Spinal cord (tissue), 9 donors: ENCODE measurements at regions not wholly inside any gene's neighbourhood (a gene's known extent, or its start where the extent isn't known, plus 50 kb on each side); places are given as distances from the start of the nearest gene placed in this dataset.

Experiments used
- DNase-seq, 6 donors: peaks; one replicate each; pipeline versions ENCODE4 v3.0.0 to v3.0.0-alpha.2; 2013 to 2015; ENCODE audit warnings: low spot score in 6 of 6, low read depth in 4 of 6
- H3K27ac ChIP-seq: one replicate; pipeline ENCODE4 v1.5.1; 2013; ENCODE audit warnings: low read depth, low read length, control low read depth
- H3K27me3 ChIP-seq: one replicate; pipeline ENCODE4 v1.6.1; 2013; ENCODE audit warnings: low read length; ENCODE audit not compliant: control insufficient read depth, insufficient read depth
- H3K36me3 ChIP-seq: one replicate; pipeline ENCODE4 v1.6.1; 2013; ENCODE audit warnings: low read length; ENCODE audit not compliant: control insufficient read depth, insufficient read depth
- H3K4me1 ChIP-seq: one replicate; pipeline ENCODE4 v1.6.1; 2013; ENCODE audit warnings: low read length; ENCODE audit not compliant: control insufficient read depth, insufficient read depth
- H3K4me3 ChIP-seq: one replicate; pipeline ENCODE4 v1.5.1; 2013; ENCODE audit warnings: low read depth, low read length, control low read depth
- H3K9me3 ChIP-seq: one replicate; pipeline ENCODE4 v1.6.1; 2013; ENCODE audit warnings: low read length; ENCODE audit not compliant: control insufficient read depth, insufficient read depth
- WGBS: methylation state at CpG from one replicate; pipeline ENCODE4 v1.1.5; 2013; ENCODE audit warnings: missing lambda C conversion rate; ENCODE audit not compliant: insufficient coverage; 5-methylcytosine and 5-hydroxymethylcytosine counted together
- donor health status: healthy.

- Histone ChIP-seq H3K27ac (no peak overlapping the region), H3K4me3 (no peak overlapping the region), H3K36me3 (no peaks in the 10 kb centered on the region), H3K27me3 (no peaks in the 10 kb centered on the region), H3K9me3 (no peaks in the 10 kb centered on the region), H3K4me1 (no peaks in the 10 kb centered on the region)
- no peak for DNase-seq
- 81% methylated on average over 3 of the region's 6 CpGs for WGBS
These were observed 168.5 kb upstream of the FOXN2 start for GRCh38 chr2:48145845-48146452.

- WGBS, result 100% methylated on average over 1 of the region's 6 CpGs
- H3K4me3 ChIP-seq, result no peak overlapping the region
- no peak for DNase-seq
These were observed 167.9 kb upstream of the FOXN2 start for GRCh38 chr2:48146552-48146951.

GRCh38 chr2:48147719-48148118 lies 166.8 kb upstream of the FOXN2 start:
- Histone ChIP-seq H3K9me3 (no peaks in the 10 kb centered on the region), H3K27me3 (no peaks in the 10 kb centered on the region), H3K36me3 (no peaks in the 10 kb centered on the region), H3K4me1 (no peaks in the 10 kb centered on the region), H3K4me3 (no peak overlapping the region), H3K27ac (no peak overlapping the region)
- no peak for DNase-seq

More at GRCh38 chr2:48146552-48146951, 167.9 kb upstream of the FOXN2 start:
- Histone ChIP-seq H3K36me3 (no peaks in the 10 kb centered on the region), H3K9me3 (no peaks in the 10 kb centered on the region), H3K27me3 (no peaks in the 10 kb centered on the region), H3K4me1 (no peaks in the 10 kb centered on the region), H3K27ac (no peak overlapping the region)

DNA sequence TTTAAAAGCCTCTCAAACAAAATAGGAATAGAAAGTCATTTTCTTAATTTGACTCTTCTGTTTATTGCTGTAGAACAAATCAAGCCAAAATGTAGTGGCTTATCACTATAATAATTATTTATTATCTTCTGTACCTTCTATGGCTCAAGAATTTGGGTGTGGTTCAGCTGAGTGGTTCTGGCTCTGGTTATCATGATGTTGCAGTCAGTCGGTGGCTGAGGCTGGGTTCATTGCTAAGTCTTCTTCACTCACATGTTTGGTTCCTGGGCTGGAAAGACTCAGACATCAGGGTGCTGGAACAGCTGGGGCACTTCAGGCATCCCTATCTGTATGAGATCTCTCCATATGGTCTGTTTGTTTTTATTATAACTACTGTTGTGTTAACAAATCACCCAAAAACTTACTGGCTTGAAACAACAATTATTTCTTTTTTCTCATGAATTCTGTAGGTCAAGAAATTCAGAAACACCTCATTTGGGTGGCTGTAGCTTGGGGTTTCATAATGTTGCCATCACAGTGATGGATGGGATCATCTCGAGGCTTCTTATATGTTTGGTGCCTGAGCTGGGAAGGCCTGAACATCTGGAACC lies 165.5 kb upstream of the FOXN2 start:
- 92% methylated on average over 2 of the region's 2 CpGs for WGBS
- H3K36me3 ChIP-seq, result no peaks in the 10 kb centered on the region
- H3K4me3 ChIP-seq, result no peak overlapping the region
- H3K27me3 ChIP-seq, result no peaks in the 10 kb centered on the region
- no peaks in the 10 kb centered on the region for H3K4me1 ChIP-seq
- H3K9me3 ChIP-seq, result no peaks in the 10 kb centered on the region
- H3K27ac ChIP-seq, result no peak overlapping the region
- no peak for DNase-seq

- H3K36me3 ChIP-seq, result no peaks in the 10 kb centered on the region
- no peak for DNase-seq
- no peak overlapping the region for H3K4me3 ChIP-seq
- peaks cover 8% of the 10 kb centered on the region for H3K9me3 ChIP-seq
- H3K4me1 ChIP-seq, result no peaks in the 10 kb centered on the region
- H3K27ac ChIP-seq, result no peak overlapping the region
- no peaks in the 10 kb centered on the region for H3K27me3 ChIP-seq
These were observed 157.3 kb upstream of the FOXN2 start for GRCh38 chr2:48157150-48157549.

- H3K36me3 ChIP-seq, result no peaks in the 10 kb centered on the region
- H3K4me3 ChIP-seq, result no peak overlapping the region
- H3K4me1 ChIP-seq, result no peaks in the 10 kb centered on the region
- H3K27ac ChIP-seq, result no peak overlapping the region
- peaks cover 8% of the 10 kb centered on the region for H3K9me3 ChIP-seq
- DNase-seq, result no peak
- 83% methylated on average over 1 of the region's 2 CpGs for WGBS
- H3K27me3 ChIP-seq, result no peaks in the 10 kb centered on the region
These were observed 152.9 kb upstream of the FOXN2 start for GRCh38 chr2:48161628-48162027.

GRCh38 chr2:48162742-48163141 lies 151.7 kb upstream of the FOXN2 start:
- Histone ChIP-seq H3K27me3 (no peaks in the 10 kb centered on the region), H3K27ac (no peak overlapping the region), H3K4me1 (no peaks in the 10 kb centered on the region), H3K36me3 (no peaks in the 10 kb centered on the region), H3K9me3 (peaks cover 3% of the 10 kb centered on the region), H3K4me3 (no peak overlapping the region)
- no peak for DNase-seq

GRCh38 chr2:48165070-48165753 lies 149.3 kb upstream of the FOXN2 start:
- no peak overlapping the region for H3K4me3 ChIP-seq

DNA sequence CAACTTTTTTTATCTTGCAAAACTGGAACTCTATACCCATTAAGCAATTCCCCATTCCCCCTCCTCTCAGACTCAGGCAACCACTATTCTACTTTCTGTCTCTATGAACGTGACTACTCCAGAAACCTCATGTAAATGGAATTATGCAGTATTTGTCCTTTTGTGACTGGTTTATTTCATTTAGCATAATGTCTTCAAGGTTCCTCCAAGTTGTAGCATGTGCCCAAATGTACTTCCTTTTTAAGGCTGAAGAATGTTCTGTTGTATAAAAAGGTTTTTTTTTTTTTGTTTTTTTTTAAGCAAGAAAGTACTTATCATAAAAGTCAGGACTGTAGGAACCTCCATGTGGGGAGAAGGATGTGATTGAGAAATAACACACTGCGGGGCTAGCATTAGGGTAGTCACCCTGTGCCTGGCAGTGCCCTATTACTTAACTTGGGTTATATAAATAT lies 145.3 kb upstream of the FOXN2 start:
- H3K27ac ChIP-seq, result no peak overlapping the region
- H3K9me3 ChIP-seq, result no peaks in the 10 kb centered on the region
- H3K4me1 ChIP-seq, result no peaks in the 10 kb centered on the region
- no peaks in the 10 kb centered on the region for H3K36me3 ChIP-seq
- no CpG with 5 or more reads among the region's 2 CpGs for WGBS
- no peak for DNase-seq
- no peak overlapping the region for H3K4me3 ChIP-seq
- H3K27me3 ChIP-seq, result no peaks in the 10 kb centered on the region

More at GRCh38 chr2:48165070-48165753, 149.3 kb upstream of the FOXN2 start:
- no peak for DNase-seq
- Histone ChIP-seq H3K27me3 (no peaks in the 10 kb centered on the region), H3K36me3 (no peaks in the 10 kb centered on the region), H3K4me1 (no peaks in the 10 kb centered on the region), H3K27ac (no peak overlapping the region), H3K9me3 (peaks cover 2% of the 10 kb centered on the region)
- 100% methylated on average over 1 of the region's 3 CpGs for WGBS

GRCh38 chr2:48170281-48170680 lies 144.2 kb upstream of the FOXN2 start:
- H3K4me1 ChIP-seq, result no peaks in the 10 kb centered on the region
- no peak overlapping the region for H3K4me3 ChIP-seq
- no peaks in the 10 kb centered on the region for H3K9me3 ChIP-seq
- no peaks in the 10 kb centered on the region for H3K36me3 ChIP-seq
- no peak for DNase-seq
- H3K27ac ChIP-seq, result no peak overlapping the region
- WGBS, result no CpG with 5 or more reads among the region's 4 CpGs
- H3K27me3 ChIP-seq, result no peaks in the 10 kb centered on the region
